ENCODE measurements at regions not wholly inside any gene's neighbourhood (a gene's known extent, or its start where the extent isn't known, plus 50 kb on each side); places are given as distances from the start of the nearest gene placed in this dataset.

- no peak for ATAC-seq (ENCODE audit: low read depth)
Observed at GRCh38 chr7:46902463-46902862, 679.4 kb downstream of the TNS3 start.

More at GRCh38 chr7:46902463-46902862, 679.4 kb downstream of the TNS3 start:
- Histone ChIP-seq H3K27me3 (replicated peaks in 1 of 4; ENCODE audit: control extremely low read depth in 1 of 4, control insufficient read depth in 3 of 4, insufficient read depth in 4 of 4, low read length in 3 of 4) (no peaks in the 10 kb centered on the region), H3K9me3 (ENCODE audit: control extremely low read depth in 1 of 3, control insufficient read depth in 2 of 3, insufficient read depth in 1 of 3, low read length in 2 of 3) (no peaks in the 10 kb centered on the region), H3K4me2 (replicated peaks; ENCODE audit: low read depth, low read length, poor library complexity, severe bottlenecking) (no peak overlapping the region), H3K27ac (ENCODE audit: low read length in 2 of 2) (no peak overlapping the region), H3K79me2 (ENCODE audit: control insufficient read depth, insufficient read depth, low read length) (no peaks in the 10 kb centered on the region), H2AFZ (ENCODE audit: insufficient read depth, low read depth, low read length, poor library complexity, severe bottlenecking) (no peak overlapping the region), H3K4me3 (ENCODE audit: control extremely low read depth in 1 of 5, extremely low read depth in 1 of 5, insufficient read depth in 1 of 5, low read depth in 2 of 5, low read length in 4 of 5) (no peak overlapping the region), H3K36me3 (replicated peaks in 1 of 2; ENCODE audit: control extremely low read depth in 1 of 2, control insufficient read depth in 1 of 2, extremely low read depth in 1 of 2, insufficient read depth in 2 of 2, low read length in 1 of 2) (no peaks in the 10 kb centered on the region), H3K9ac (ENCODE audit: low read length) (no peak overlapping the region), H3K4me1 (ENCODE audit: control insufficient read depth in 2 of 2, insufficient read depth in 2 of 2, low read length in 2 of 2) (no peaks in the 10 kb centered on the region), H4K20me1 (ENCODE audit: control insufficient read depth, insufficient read depth, low read length, poor library complexity, severe bottlenecking) (no peaks in the 10 kb centered on the region)
- POLR2A ChIA-PET = no interaction called here
- H3K27ac Mint-ChIP-seq = no peak overlapping the region
- H3K4me1 Mint-ChIP-seq = no peaks in the 10 kb centered on the region
- no peak for TF ChIP-seq EZH2 (IDR thresholded peaks at IDR 0.05; ENCODE audit: borderline replicate concordance, insufficient read depth, low read depth, low read length, poor library complexity, severe bottlenecking)
- TF ChIP-seq CTCF (IDR thresholded peaks at IDR 0.05) = no peak
- H3K9me3 Mint-ChIP-seq (ENCODE audit: insufficient read depth) = no peaks in the 10 kb centered on the region
- CTCF ChIA-PET = no interaction called here
- no CpG with 5 or more reads among the region's 2 CpGs for WGBS (ENCODE audit: insufficient coverage)
- no peaks in the 10 kb centered on the region for H3K27me3 Mint-ChIP-seq
- intact Hi-C loops (cut with micrococcal nuclease) = no loop called here
- DNase-seq = no peak
- no peak overlapping the region for H3K4me3 Mint-ChIP-seq
